Endometrium (tissue), 2 donors: ENCODE measurements at regions not wholly inside any gene's neighbourhood (a gene's known extent, or its start where the extent isn't known, plus 50 kb on each side); places are given as distances from the start of the nearest gene placed in this dataset.

Experiments
- FAIRE-seq: peaks from 2 replicates; lab custom pipeline; 2012; peaks lifted over from hg19 to GRCh38; lab: Jason Lieb, UNC
- donor health status: control.
- donor health status: control.

GRCh38 chrX:34875204-34875603 is 67.4 kb upstream of the FAM47B start:
- FAIRE-seq: no peak

GRCh38 chrX:34877436-34877835 is 65.2 kb upstream of the FAM47B start:
- no peak for FAIRE-seq

- no peak for FAIRE-seq
These were observed 63.2 kb upstream of the FAM47B start for GRCh38 chrX:34879346-34879745.

- FAIRE-seq: no peak
These were observed 62.7 kb upstream of the FAM47B start for GRCh38 chrX:34879886-34880285.

GRCh38 chrX:34880656-34881055 is 61.9 kb upstream of the FAM47B start:
- FAIRE-seq: no peak

- FAIRE-seq: no peak
These were observed 60.9 kb upstream of the FAM47B start for GRCh38 chrX:34881671-34882070.

- no peak for FAIRE-seq
These were observed 57.8 kb upstream of the FAM47B start for GRCh38 chrX:34884817-34885216.

- FAIRE-seq: no peak
These were observed 56.6 kb upstream of the FAM47B start for GRCh38 chrX:34886011-34886410.

- no peak for FAIRE-seq
These were observed 51.2 kb upstream of the FAM47B start for GRCh38 chrX:34891391-34891790.
